CD4-positive, alpha-beta T cell treated with Interleukin-6 at 100 ng/mL for 8 hours (primary cell): ENCODE measurements at regions not wholly inside any gene's neighbourhood (a gene's known extent, or its start where the extent isn't known, plus 50 kb on each side); places are given as distances from the start of the nearest gene placed in this dataset.

Experiments used
- DNase-seq: peaks from one replicate; pipeline ENCODE4 v3.0.0-alpha.2; 2020; ENCODE audit warnings: mixed read lengths, low spot score

DNA sequence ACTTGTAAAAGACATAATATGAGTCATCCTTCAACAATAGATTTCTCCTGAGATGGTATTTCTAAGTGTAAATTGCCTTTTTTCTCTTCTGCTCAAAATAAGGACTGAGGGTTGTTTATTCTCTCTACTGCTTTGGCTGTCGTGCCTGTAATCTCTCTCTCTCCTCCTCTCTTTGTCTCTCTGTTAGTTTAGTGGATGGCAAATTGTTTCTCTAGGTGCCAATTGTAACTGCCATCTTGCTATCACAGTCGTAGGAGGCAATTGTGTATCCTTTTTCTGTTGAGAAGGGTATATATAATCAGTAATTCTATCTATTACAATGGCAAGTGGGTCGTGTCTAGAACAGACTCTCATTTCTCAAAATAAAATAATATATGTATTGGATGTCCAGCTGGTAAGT lies 545.0 kb upstream of the FBXO33 start:
- DNase-seq, result no peak

DNA sequence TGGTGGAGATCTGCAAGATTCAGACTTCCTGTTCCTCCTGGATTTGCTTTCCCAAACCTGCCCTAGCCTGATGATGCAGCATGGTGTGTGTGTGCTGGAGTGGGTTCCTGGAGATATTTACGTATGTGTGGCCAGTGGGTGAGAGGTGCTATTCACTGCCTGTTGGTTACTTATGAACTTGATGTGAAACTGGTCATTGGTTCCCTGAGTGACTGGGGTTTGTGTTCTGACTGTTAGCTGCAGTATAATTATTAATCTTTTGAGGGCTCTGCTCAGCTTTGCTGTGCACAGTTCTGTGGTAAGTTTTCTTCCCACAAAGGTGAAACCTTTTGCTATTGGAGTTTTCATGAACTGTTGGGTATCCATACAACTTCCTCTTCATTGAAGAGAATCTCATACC lies 541.8 kb upstream of the FBXO33 start:
- no peak for DNase-seq

GRCh38 chr14:39972704-39973103 lies 540.5 kb upstream of the FBXO33 start:
- no peak for DNase-seq

DNA sequence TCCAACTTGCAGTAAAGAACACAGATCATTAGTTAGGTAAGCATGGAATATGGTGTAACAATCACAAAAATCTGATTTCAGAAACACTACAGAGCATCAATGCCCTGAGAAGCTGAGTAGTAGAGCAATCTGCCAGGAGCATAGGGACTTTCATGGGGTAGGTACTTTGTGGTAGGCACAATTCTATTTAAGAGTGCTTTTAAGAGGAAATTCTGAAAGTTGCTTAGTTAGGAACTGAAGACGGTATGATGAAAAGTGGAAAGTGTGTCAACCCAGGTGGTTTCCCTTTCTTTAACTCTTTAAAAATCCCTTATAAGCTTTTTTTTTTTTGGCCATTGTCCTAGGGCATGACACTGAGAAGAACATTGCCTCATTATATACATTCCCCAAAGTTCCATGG lies 535.7 kb upstream of the FBXO33 start:
- DNase-seq, result no peak

DNA sequence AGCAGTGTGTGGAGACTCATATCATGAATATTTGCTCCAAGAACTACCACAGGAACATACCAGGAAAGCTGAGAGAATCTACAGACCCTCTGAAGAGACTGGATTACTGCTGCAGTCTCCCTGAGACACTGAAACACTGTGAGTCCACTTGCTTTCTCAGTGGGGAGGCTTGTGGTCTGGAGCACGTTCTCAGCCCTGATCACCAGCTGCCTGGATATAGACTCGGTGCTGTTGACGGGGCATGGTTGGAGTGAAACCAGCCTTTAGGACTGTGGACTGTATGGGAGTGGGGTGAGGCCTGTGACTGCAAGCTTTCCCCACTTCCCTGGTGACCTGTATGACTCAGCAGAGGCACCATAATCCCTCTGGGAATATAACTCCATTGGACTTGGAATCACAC lies 525.8 kb upstream of the FBXO33 start:
- DNase-seq, result no peak

- DNase-seq, result no peak
Measured at GRCh38 chr14:39957290-39957689, 525.1 kb upstream of the FBXO33 start.

DNA sequence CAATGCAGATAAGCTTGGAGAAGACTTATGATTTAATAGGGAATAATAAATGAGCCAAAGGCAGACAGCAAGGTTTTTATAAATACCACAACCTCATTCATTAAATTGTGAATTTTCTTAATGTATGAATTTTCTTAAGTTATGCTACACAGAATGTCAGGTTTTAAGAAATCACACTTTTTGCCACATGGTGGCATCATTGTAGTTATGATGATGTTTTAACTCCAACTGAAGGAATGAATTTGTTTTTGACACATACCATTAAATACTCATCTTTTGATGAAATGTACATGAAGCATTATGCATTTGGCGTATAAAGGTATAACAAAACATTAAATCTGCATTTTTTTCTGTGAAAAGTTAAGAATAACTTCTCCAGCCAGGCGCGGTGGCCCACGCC lies 524.1 kb upstream of the FBXO33 start:
- no peak for DNase-seq

GRCh38 chr14:39948235-39948634 lies 516.0 kb upstream of the FBXO33 start:
- no peak for DNase-seq

DNA sequence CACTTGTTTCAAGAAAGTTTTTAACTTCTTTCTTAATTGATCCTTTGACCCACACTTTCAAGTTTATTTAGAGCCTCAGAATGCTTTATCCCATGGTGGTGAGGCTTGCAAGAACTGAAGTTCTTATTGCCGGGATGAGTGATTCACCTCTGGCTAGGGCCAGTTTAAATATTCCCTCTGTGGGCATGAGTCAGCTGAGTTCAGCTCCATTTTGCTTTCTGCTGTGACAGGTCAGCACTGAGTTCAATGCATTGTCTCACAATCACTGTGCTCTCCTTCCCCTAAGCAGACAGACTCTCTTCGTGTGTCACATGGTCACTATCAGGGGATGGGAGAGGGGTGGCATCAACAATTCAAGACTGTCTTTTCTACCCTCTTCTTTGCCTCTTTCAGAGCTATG lies 514.6 kb upstream of the FBXO33 start:
- DNase-seq, result no peak

GRCh38 chr14:39939023-39939422 lies 506.8 kb upstream of the FBXO33 start:
- DNase-seq, result no peak

DNA sequence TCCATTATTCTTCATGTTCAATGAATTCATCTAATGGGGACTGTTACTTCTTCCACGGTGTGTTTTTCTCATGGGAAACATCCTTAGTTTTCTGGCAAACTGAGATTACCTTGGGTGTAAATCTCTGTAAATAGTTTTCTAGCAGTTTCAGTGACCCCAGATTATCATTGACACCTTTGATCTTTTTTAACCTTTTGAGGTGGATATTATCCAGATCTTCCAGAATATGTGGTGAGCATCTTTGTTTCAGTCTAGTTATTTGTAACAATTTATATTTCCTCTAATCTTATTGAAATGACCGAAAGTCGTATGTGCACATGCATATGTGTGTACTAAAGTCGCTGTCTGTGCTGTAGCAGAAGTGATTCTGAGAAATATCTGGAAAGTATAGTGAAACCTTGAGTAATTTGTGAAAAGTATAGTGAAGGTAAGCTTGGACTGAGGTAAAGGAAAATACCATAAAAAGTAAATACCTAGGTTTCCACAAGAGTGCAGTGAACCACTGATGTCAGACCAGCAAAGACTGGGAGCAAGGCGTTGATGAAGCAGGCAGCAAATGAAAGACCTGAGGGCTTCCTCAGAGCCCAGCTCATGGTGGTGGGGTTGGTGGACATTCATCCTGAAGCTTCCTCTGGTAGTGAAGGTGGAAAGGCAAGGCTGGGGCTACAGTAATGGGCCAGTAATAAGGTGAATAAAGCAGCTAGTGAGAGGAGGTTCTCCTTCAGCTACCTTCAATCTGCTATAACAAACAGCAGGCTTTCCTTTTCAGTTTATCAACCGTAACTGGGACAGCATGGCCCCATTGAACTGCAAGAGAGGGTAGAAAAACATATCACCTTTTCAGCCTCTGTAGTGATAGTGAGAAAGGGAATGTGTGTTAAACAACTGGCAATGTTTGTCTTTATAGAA lies 480.2 kb upstream of the FBXO33 start:
- DNase-seq, result no peak

DNA sequence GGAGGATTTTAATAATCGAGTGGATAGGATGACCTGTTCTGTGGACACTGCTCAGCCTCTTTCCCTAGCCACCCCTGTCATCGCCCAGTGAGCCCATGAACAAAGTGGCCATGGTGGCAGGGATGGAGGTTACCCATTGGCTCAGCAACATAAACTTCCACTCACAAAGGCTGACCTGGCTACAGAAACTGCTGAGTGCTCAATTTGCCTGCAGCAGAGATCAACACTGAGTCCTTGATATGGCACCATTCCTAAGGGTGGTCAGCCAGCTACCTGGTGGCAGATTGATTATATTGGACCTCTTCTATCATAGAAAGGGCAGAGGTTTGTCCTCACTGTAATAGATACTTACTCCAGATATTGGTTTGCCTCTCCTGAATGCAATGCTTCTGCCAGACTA lies 465.4 kb upstream of the FBXO33 start:
- DNase-seq, result no peak

DNA sequence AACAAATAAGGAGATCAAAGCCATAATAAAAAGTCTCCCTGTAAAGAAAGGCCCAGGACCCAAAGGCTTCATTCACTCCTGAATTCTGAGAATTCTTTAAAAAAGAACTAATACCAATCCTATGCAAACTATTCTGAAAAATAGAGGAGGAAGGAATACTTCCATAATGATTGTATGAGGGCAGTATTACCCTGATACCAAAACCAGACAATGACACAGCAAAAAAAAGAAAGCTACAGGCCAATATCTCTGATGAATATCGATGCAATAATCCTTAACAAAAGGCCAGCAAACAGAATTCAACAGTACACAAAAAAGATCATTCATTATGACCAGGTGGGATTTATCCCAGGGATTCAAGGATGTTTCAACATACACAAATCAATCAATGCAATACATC lies 457.8 kb upstream of the FBXO33 start:
- DNase-seq, result no peak

GRCh38 chr14:39884091-39884490 lies 451.9 kb upstream of the FBXO33 start:
- no peak for DNase-seq

DNA sequence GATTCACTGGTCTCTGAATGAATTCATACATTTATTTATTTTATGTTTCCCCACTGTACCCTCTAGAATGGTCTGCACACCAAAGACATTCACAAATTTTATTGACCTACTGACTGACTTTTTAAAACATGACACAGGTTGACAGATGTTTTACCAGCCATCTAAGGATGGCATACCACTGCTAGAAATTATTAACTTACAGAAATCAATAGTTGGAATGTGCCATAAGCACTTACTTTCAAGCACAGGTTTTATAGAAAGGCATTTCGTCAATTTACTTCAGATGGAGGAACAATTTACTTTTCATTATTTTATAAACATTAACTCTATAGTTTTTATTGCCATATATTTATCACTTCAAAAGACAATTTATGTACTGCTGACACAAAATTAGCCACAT lies 448.7 kb upstream of the FBXO33 start:
- DNase-seq, result no peak

GRCh38 chr14:39880106-39880695 lies 448.0 kb upstream of the FBXO33 start:
- no peak for DNase-seq

DNA sequence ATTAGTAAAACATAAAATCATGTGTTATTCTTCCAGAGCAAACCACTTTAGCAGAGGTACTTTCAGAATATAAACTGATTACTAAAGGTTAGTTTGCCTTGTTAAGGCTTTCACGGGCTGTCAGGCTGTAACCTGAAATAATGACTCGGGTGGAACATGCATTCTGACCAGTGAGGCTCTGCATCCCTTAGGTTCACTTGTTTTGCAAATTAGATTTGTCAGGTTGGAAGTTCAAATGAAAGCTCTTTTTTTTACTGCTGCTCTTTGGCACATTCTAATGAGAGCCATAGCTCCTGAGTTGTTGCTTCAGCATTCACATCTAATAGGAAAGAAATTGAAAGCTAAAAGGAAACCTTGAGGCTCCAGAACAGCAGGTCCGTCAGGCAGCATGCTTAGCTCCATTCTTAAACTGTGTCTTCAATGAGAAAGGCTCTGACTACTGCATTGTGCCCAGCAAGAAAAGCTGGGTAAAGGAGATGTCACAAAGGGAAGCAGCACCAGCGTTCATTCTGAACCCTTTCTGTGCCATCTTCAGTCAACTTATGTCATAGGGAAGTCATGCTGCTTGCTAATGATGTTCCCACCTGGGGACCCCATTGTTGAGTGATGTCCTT lies 445.5 kb upstream of the FBXO33 start:
- no peak for DNase-seq

- DNase-seq, result no peak
Measured at GRCh38 chr14:39876916-39877315, 444.7 kb upstream of the FBXO33 start.

DNA sequence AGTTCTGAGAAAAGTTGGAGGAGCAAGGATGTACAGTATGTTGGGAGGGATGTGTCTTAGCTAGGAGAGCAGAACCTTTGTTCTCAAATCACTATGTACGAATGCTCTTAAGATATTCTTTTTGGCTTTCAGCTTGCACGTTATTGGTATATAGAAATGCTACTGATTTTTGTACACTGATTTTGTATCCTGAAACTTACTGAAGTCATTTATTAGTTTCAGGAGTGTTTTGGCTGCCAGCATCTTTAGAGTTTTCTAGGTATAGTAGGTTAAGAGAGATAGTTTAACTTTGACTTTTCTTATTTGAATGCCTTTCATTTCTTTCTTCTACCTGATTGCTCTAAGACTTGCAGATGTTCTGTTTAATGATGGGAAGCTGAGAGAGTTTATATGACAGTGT lies 442.8 kb upstream of the FBXO33 start:
- no peak for DNase-seq

DNA sequence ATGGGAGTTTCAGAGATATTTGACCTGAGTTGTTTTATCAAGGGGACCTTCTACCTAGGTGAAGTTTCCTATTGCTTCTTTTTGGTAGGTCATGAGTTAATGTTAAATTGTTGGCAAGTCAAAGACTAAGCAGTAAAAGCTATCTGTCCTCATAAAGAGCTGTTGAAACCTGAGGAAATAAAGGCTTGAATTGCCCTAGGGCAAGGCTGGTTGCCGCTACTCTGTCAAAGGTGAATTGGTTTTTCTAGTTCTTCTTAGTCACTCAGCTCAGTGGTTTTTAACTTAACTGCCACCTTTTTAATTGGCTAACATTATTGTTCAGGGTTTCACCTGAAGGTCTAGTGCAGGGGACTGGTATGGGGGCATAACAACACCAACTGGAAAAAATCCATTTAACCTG lies 441.6 kb upstream of the FBXO33 start:
- no peak for DNase-seq

DNA sequence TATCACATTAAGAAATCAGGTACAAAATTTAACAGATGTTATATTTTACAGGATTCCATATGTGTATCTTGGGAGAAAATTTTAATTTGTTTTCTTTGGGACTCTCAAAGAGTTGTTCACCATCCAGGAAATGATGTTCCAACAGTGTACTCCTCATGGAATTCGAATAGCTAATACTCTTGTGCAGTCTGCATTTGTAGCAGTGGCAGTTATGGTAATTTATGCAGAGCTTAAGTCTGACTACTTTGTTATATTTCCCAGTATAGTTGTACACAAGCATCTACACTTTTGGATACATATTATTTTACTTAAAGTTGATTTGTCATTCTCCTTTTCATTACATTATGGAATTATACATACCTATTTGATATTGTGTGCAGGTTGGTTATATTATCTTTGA lies 436.7 kb upstream of the FBXO33 start:
- DNase-seq, result no peak

- no peak for DNase-seq
Measured at GRCh38 chr14:39868251-39868650, 436.0 kb upstream of the FBXO33 start.

DNA sequence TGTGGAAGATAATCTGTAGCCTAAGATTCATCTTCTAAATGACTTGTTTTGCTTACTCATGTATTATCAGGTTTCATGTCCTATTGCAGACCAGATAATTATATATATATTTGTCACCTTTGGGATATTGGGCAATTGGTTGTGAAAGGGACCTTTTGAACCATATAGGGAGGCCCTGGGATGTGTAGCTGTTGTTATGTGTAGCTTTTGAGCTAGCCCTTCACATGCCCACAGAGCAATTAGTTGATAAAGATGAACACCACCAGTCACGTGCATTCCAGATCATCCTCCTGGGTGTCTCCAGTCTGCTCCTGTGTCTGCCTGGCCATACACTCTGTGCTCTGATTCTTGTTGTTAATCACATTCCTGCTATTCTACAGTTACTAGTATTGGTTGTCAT lies 431.2 kb upstream of the FBXO33 start:
- no peak for DNase-seq
